ENCODE measurements at regions not wholly inside any gene's neighbourhood (a gene's known extent, or its start where the extent isn't known, plus 50 kb on each side); places are given as distances from the start of the nearest gene placed in this dataset.

DNA sequence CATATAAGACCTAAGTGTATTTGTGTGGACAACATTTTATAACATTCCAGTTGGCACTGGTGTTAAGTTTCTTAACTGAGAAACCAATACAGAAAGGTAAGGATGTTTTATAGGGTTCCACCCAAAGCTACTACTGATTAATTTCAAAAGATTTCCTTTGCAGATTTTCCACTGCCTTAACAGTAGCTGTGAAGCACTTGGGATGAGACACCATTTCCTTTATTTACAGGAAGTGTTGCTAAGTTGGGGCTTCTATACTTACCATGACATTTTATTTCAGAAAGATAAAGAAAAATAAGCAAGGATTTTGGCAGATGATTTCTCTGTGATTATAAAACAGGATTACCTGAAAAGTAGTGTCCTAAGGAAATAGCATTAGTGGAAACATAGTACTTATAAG is 234.3 kb downstream of the CALCRL start:
- DNase-seq (ENCODE audit: low spot score) = no peak
- ChIA-PET CTCF (interaction anchor here (0.5 kb wide), 1 partner anchor 644 kb away, joined by 3 read pairs; no protein-coding TSS in a partner anchor), POLR2A (ENCODE audit: low non-redundant PET) (no interaction called here)

DNA sequence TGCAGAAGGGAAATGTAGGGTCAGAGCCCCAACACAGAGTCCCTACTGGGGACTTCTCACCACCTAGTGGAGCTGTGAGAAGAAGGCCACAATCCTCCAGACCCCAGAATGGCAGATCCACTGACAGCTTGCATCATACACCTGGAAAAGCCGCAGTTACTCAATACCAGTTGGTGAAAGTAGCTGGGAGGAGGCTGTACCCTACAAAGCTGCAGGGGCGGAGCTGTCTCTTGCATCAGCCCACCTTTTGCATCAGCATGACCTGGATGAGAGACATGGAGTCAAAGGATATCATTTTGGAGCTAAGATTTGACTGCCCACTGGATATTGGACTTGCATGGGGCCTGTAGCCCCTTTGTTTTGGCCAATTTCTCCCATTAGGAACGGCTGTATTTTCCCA is 237.3 kb downstream of the CALCRL start:
- no peak for DNase-seq (ENCODE audit: low spot score)
- ChIA-PET CTCF (no interaction called here), POLR2A (ENCODE audit: low non-redundant PET) (no interaction called here)
- TF ChIP-seq, protein P1, sequence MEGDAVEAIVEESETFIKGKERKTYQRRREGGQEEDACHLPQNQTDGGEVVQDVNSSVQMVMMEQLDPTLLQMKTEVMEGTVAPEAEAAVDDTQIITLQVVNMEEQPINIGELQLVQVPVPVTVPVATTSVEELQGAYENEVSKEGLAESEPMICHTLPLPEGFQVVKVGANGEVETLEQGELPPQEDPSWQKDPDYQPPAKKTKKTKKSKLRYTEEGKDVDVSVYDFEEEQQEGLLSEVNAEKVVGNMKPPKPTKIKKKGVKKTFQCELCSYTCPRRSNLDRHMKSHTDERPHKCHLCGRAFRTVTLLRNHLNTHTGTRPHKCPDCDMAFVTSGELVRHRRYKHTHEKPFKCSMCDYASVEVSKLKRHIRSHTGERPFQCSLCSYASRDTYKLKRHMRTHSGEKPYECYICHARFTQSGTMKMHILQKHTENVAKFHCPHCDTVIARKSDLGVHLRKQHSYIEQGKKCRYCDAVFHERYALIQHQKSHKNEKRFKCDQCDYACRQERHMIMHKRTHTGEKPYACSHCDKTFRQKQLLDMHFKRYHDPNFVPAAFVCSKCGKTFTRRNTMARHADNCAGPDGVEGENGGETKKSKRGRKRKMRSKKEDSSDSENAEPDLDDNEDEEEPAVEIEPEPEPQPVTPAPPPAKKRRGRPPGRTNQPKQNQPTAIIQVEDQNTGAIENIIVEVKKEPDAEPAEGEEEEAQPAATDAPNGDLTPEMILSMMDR (conservative IDR thresholded peaks at IDR 0.05; ENCODE audit: low read depth) = no peak
- H3K27ac ChIP-seq = no peak overlapping the region

More for the DNA sequence above, 234.3 kb downstream of the CALCRL start:
- TF ChIP-seq, protein P1 (conservative IDR thresholded peaks at IDR 0.05; ENCODE audit: low read depth) = no peak
- H3K27ac ChIP-seq = no peak overlapping the region

DNA sequence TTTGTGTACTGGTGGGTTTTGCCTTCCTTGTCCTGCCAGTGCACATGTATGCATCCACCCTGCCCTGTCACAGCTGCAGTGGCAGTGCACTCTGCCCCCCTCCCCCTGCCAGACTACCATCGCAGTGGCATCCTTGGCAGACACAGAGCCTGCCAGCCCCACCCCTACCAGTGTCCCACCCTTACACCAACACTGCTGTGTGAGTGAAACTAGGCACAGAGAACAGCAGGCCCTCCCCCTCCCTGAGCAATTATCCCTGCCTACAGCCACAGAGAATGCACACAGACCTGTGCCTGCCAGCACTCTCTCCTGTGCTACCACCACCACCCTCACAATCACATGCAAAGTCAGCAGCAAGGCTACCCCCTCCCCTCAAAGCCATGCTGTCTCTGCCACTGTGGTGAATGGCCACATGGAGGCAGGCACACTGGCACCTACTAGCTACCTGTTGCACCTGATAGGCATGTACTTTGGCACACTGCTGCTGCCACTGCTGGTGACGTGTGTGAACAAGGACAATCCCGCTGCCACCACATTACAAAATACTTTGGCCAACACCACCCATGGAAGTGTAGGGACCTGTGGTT is 239.8 kb downstream of the CALCRL start:
- no peak overlapping the region for H3K27ac ChIP-seq
- DNase-seq (ENCODE audit: low spot score) = no peak
- TF ChIP-seq, protein P1 (conservative IDR thresholded peaks at IDR 0.05; ENCODE audit: low read depth) = no peak
- ChIA-PET POLR2A (ENCODE audit: low non-redundant PET) (no interaction called here), CTCF (interaction anchor here (0.6 kb wide), 1 partner anchor 49 kb away, joined by 4 read pairs; no protein-coding TSS in a partner anchor)

DNA sequence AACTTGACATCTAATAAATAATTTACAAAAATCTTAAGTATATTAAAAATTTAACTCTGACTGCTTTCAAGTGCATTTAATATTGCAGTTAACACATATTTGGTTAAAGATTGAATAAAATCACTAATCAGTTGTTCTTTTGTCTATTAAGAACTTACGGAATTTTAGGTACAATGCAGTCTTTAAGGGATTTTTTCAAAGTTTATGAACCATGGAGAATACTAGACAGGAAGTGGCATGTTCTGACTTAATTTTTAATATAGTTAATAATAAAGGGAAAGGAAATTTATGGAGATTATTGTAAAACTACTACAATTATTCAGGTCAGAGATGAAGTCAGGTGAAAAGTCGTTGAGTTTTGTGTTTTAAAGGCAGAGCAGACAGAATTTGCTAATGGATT is 240.9 kb downstream of the CALCRL start:
- no peak overlapping the region for H3K27ac ChIP-seq
- DNase-seq (ENCODE audit: low spot score) = no peak
- POLR2A ChIA-PET (ENCODE audit: low non-redundant PET) = no interaction called here
- CTCF ChIA-PET = no interaction called here
- TF ChIP-seq, protein P1 (conservative IDR thresholded peaks at IDR 0.05; ENCODE audit: low read depth) = no peak

DNA sequence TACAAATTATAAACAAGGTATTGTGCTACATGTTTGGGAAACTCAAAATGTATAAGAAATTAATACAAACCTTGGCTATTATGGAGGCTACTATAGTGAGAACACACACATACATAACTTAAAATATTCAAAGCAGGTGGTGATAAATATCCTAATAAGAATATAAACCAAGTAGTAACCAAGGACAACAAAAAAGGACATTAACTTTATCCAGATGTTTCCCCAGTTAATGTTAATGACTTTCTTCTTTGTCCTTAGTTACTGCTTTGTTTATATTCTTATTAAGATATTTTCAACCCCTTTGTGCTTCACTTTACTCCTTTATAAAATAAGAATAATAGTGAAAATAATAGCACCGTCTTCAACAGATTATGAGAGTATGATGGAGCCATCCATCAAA is 241.6 kb downstream of the CALCRL start:
- CTCF ChIA-PET = no interaction called here

DNA sequence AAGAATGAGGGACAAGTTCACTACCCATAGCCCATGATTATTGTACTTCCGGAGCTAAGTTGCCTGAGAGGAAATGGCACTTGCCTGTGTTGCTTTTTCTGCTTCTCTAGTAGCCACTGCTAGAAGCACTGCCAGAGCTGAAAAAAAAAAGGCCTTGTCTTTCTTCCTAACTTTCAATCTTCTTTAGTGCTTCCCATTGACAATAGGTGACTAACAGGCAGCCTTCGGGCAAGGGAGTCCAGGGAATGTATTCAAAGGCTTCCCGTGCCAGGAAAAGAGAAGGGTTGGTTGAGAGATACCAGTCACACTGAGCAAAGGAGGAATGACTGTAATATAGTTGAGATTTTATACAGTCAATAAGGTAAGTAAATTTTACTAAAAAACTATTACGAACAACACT is 242.0 kb downstream of the CALCRL start:
- TF ChIP-seq, protein P1 (conservative IDR thresholded peaks at IDR 0.05; ENCODE audit: low read depth) = no peak
- ChIA-PET CTCF (no interaction called here), POLR2A (ENCODE audit: low non-redundant PET) (no interaction called here)
- H3K27ac ChIP-seq = no peak overlapping the region
- no peak for DNase-seq (ENCODE audit: low spot score)

More for the DNA sequence above, 241.6 kb downstream of the CALCRL start:
- POLR2A ChIA-PET (ENCODE audit: low non-redundant PET) = no interaction called here
- TF ChIP-seq, protein P1 (conservative IDR thresholded peaks at IDR 0.05; ENCODE audit: low read depth) = no peak
- no peak overlapping the region for H3K27ac ChIP-seq
- no peak for DNase-seq (ENCODE audit: low spot score)

Data from RWPE1 (cell line).